Large intestine (tissue), 3 donors: ENCODE measurements at regions not wholly inside any gene's neighbourhood (a gene's known extent, or its start where the extent isn't known, plus 50 kb on each side); places are given as distances from the start of the nearest gene placed in this dataset.

Experiments
- DNase-seq, 2 donors: peaks; one replicate each; pipeline versions ENCODE4 v3.0.0 to v3.0.0-alpha.2; 2013
- H3K27ac ChIP-seq: one replicate; pipeline ENCODE4 v1.5.1; 2013; ENCODE audit warnings: low read length
- H3K27me3 ChIP-seq: 2 replicates; pipeline ENCODE4 v1.6.1; 2013; ENCODE audit warnings: low read length; ENCODE audit not compliant: control insufficient read depth, insufficient read depth
- H3K36me3 ChIP-seq: 2 replicates; pipeline ENCODE4 v1.6.1; 2013; ENCODE audit warnings: low read length; ENCODE audit not compliant: control insufficient read depth, insufficient read depth
- H3K4me1 ChIP-seq: one replicate; pipeline ENCODE4 v1.6.1; 2013; ENCODE audit warnings: low read length; ENCODE audit not compliant: control insufficient read depth, insufficient read depth
- H3K4me3 ChIP-seq: one replicate; pipeline ENCODE4 v1.5.1; 2013; ENCODE audit warnings: low read length
- H3K9me3 ChIP-seq: one replicate; pipeline ENCODE4 v1.6.1; 2013; ENCODE audit warnings: mild to moderate bottlenecking, low read depth, low read length, moderate library complexity; ENCODE audit not compliant: control insufficient read depth
- WGBS: methylation state at CpG from one replicate; pipeline ENCODE4 v1.1.5; 2013; ENCODE audit warnings: low lambda C conversion rate; ENCODE audit not compliant: insufficient coverage; 5-methylcytosine and 5-hydroxymethylcytosine counted together

GRCh38 chr6:2447318-2447920, 202.0 kb upstream of the GMDS start:
- H3K9me3 ChIP-seq: no peaks in the 10 kb centered on the region
- no peaks in the 10 kb centered on the region for H3K27me3 ChIP-seq
- WGBS: no CpG with 5 or more reads among the region's 4 CpGs
- peaks cover 14% of the 10 kb centered on the region for H3K4me1 ChIP-seq
- peak overlapping the region; percentile 60 for H3K27ac ChIP-seq
- peak in 1 of 2 donors; percentile 72 for DNase-seq
- H3K4me3 ChIP-seq: peak overlapping the region; percentile 27
- no peaks in the 10 kb centered on the region for H3K36me3 ChIP-seq

GRCh38 chr6:2441601-2442475, 196.4 kb upstream of the GMDS start:
- Histone ChIP-seq H3K27ac (no peak overlapping the region), H3K4me3 (no peak overlapping the region), H3K9me3 (no peaks in the 10 kb centered on the region), H3K4me1 (no peaks in the 10 kb centered on the region), H3K36me3 (no peaks in the 10 kb centered on the region), H3K27me3 (no peaks in the 10 kb centered on the region)
- DNase-seq: peak; percentile 58 to 81
- 82% methylated on average over 3 of the region's 5 CpGs for WGBS

GRCh38 chr6:2440516-2440915, 195.1 kb upstream of the GMDS start:
- Histone ChIP-seq H3K27me3 (no peaks in the 10 kb centered on the region), H3K4me3 (no peak overlapping the region), H3K27ac (no peak overlapping the region), H3K36me3 (no peaks in the 10 kb centered on the region), H3K9me3 (no peaks in the 10 kb centered on the region), H3K4me1 (no peaks in the 10 kb centered on the region)
- no peak for DNase-seq

- DNase-seq: no peak
- Histone ChIP-seq H3K4me1 (no peaks in the 10 kb centered on the region), H3K9me3 (no peaks in the 10 kb centered on the region), H3K36me3 (no peaks in the 10 kb centered on the region), H3K27me3 (no peaks in the 10 kb centered on the region), H3K27ac (no peak overlapping the region), H3K4me3 (no peak overlapping the region)
- WGBS: no CpG with 5 or more reads among the region's 6 CpGs
These were observed 194.2 kb upstream of the GMDS start for GRCh38 chr6:2439632-2440031.

GRCh38 chr6:2439082-2439481, 193.7 kb upstream of the GMDS start:
- Histone ChIP-seq H3K9me3 (no peaks in the 10 kb centered on the region), H3K36me3 (no peaks in the 10 kb centered on the region), H3K27me3 (no peaks in the 10 kb centered on the region), H3K4me3 (no peak overlapping the region), H3K4me1 (no peaks in the 10 kb centered on the region), H3K27ac (no peak overlapping the region)
- WGBS: 100% methylated on average over 1 of the region's 2 CpGs
- no peak for DNase-seq

- Histone ChIP-seq H3K4me3 (no peak overlapping the region), H3K4me1 (no peaks in the 10 kb centered on the region), H3K27ac (no peak overlapping the region), H3K9me3 (no peaks in the 10 kb centered on the region), H3K27me3 (no peaks in the 10 kb centered on the region), H3K36me3 (no peaks in the 10 kb centered on the region)
- DNase-seq: no peak
- 100% methylated on average over 2 of the region's 23 CpGs for WGBS
These were observed 191.2 kb upstream of the GMDS start for GRCh38 chr6:2436410-2437154.

GRCh38 chr6:2435323-2435722, 189.9 kb upstream of the GMDS start:
- DNase-seq: no peak
- no peak overlapping the region for H3K27ac ChIP-seq
- no peaks in the 10 kb centered on the region for H3K4me1 ChIP-seq
- peaks cover 3% of the 10 kb centered on the region for H3K36me3 ChIP-seq
- H3K27me3 ChIP-seq: no peaks in the 10 kb centered on the region
- WGBS: no CpG with 5 or more reads among the region's 9 CpGs
- no peak overlapping the region for H3K4me3 ChIP-seq
- H3K9me3 ChIP-seq: no peaks in the 10 kb centered on the region

- 40% methylated on average over 1 of the region's 6 CpGs for WGBS
- no peak for DNase-seq
- Histone ChIP-seq H3K27me3 (no peaks in the 10 kb centered on the region), H3K9me3 (no peaks in the 10 kb centered on the region), H3K36me3 (peaks cover 3% of the 10 kb centered on the region), H3K27ac (no peak overlapping the region), H3K4me1 (no peaks in the 10 kb centered on the region), H3K4me3 (no peak overlapping the region)
These were observed 189.5 kb upstream of the GMDS start for GRCh38 chr6:2434912-2435311.

GRCh38 chr6:2434116-2434515, 188.7 kb upstream of the GMDS start:
- DNase-seq: no peak
- H3K36me3 ChIP-seq: peaks cover 3% of the 10 kb centered on the region
- H3K4me1 ChIP-seq: no peaks in the 10 kb centered on the region
- no CpG with 5 or more reads among the region's 6 CpGs for WGBS
- no peak overlapping the region for H3K27ac ChIP-seq
- no peaks in the 10 kb centered on the region for H3K9me3 ChIP-seq
- H3K4me3 ChIP-seq: no peak overlapping the region
- H3K27me3 ChIP-seq: no peaks in the 10 kb centered on the region

GRCh38 chr6:2433711-2434110, 188.3 kb upstream of the GMDS start:
- no peaks in the 10 kb centered on the region for H3K27me3 ChIP-seq
- H3K4me3 ChIP-seq: no peak overlapping the region
- H3K36me3 ChIP-seq: peaks cover 3% of the 10 kb centered on the region
- no peak for DNase-seq
- no peaks in the 10 kb centered on the region for H3K9me3 ChIP-seq
- H3K27ac ChIP-seq: no peak overlapping the region
- WGBS: no CpG with 5 or more reads among the region's 9 CpGs
- no peaks in the 10 kb centered on the region for H3K4me1 ChIP-seq
